HL-60 (cell line): ENCODE measurements at regions not wholly inside any gene's neighbourhood (a gene's known extent, or its start where the extent isn't known, plus 50 kb on each side); places are given as distances from the start of the nearest gene placed in this dataset.

Source experiments
- CTCF ChIP-seq: IDR thresholded peaks from one replicate; pipeline ENCODE4 v1.5.1; 2011; ENCODE audit warnings: low read length, control low read depth, inconsistent platforms; ENCODE audit not compliant: insufficient read depth
- GABPA ChIP-seq: IDR thresholded peaks from 2 replicates; pipeline ENCODE4 v1.6.1; 2012; ENCODE audit warnings: low read depth
- POLR2AphosphoS5 ChIP-seq: IDR thresholded peaks from 2 replicates; pipeline ENCODE4 v1.6.1; 2012; ENCODE audit warnings: low read depth
- REST ChIP-seq: IDR thresholded peaks from 2 replicates; pipeline ENCODE4 v1.6.1; 2012; ENCODE audit warnings: low read depth; ENCODE audit not compliant: insufficient replicate concordance
- SPI1 ChIP-seq: IDR thresholded peaks from 2 replicates; pipeline ENCODE4 v1.6.1; 2012; ENCODE audit warnings: low read depth, mild to moderate bottlenecking, borderline replicate concordance

GRCh38 chr1:181222972-181223505 is 134.5 kb downstream of the IER5 start:
- no peak for TF ChIP-seq POLR2AphosphoS5
- TF ChIP-seq CTCF = no peak
- TF ChIP-seq REST = no peak
- TF ChIP-seq GABPA = no peak
- no peak for TF ChIP-seq SPI1
